ENCODE measurements at regions not wholly inside any gene's neighbourhood (a gene's known extent, or its start where the extent isn't known, plus 50 kb on each side); places are given as distances from the start of the nearest gene placed in this dataset.

- TF ChIP-seq CTCF (conservative IDR thresholded peaks at IDR 0.05; ENCODE audit: low read depth) = no peak
- no peak for DNase-seq (ENCODE audit: low spot score)
- no peak overlapping the region for H3K27ac ChIP-seq
- CTCF ChIA-PET = no interaction called here
- POLR2A ChIA-PET (ENCODE audit: low non-redundant PET) = no interaction called here
Measured at GRCh38 chr9:134225816-134226215, 61.5 kb upstream of the RNU6ATAC start.

- H3K27ac ChIP-seq = no peak overlapping the region
- TF ChIP-seq CTCF (conservative IDR thresholded peaks at IDR 0.05; ENCODE audit: low read depth) = no peak
- no peak for DNase-seq (ENCODE audit: low spot score)
- CTCF ChIA-PET = interaction anchor here (1.0 kb wide), 1 partner anchor 56 kb away, joined by 7 read pairs; no protein-coding TSS in a partner anchor
- POLR2A ChIA-PET (ENCODE audit: low non-redundant PET) = no interaction called here
Measured at GRCh38 chr9:134226221-134226930, 62.0 kb upstream of the RNU6ATAC start.

- ChIA-PET CTCF (interaction anchor here (1.0 kb wide), 1 partner anchor 57 kb away, joined by 7 read pairs; no protein-coding TSS in a partner anchor), POLR2A (ENCODE audit: low non-redundant PET) (no interaction called here)
- no peak overlapping the region for H3K27ac ChIP-seq
- no peak for TF ChIP-seq CTCF (conservative IDR thresholded peaks at IDR 0.05; ENCODE audit: low read depth)
- no peak for DNase-seq (ENCODE audit: low spot score)
Measured at GRCh38 chr9:134227451-134228411, 63.4 kb upstream of the RNU6ATAC start.

GRCh38 chr9:134228649-134229048, 64.3 kb upstream of the RNU6ATAC start:
- DNase-seq (ENCODE audit: low spot score) = no peak
- CTCF ChIA-PET = interaction anchor here (0.6 kb wide), 1 partner anchor 292 kb away, joined by 3 read pairs; no protein-coding TSS in a partner anchor
- POLR2A ChIA-PET (ENCODE audit: low non-redundant PET) = no interaction called here
- H3K27ac ChIP-seq = no peak overlapping the region
- no peak for TF ChIP-seq CTCF (conservative IDR thresholded peaks at IDR 0.05; ENCODE audit: low read depth)

GRCh38 chr9:134229466-134230091, 65.2 kb upstream of the RNU6ATAC start:
- no peak for TF ChIP-seq CTCF (conservative IDR thresholded peaks at IDR 0.05; ENCODE audit: low read depth)
- no peak for DNase-seq (ENCODE audit: low spot score)
- POLR2A ChIA-PET (ENCODE audit: low non-redundant PET) = no interaction called here
- no peak overlapping the region for H3K27ac ChIP-seq
- CTCF ChIA-PET = interaction anchor here (0.6 to 0.7 kb wide), 2 partner anchors 172 to 293 kb away, joined by 3 read pairs; no protein-coding TSS in a partner anchor
